Activated T-helper 1 cell treated with anti-CD3 and anti-CD28 coated beads, Interleukin-2, amount 50 U/mL, for 16 hours (primary cell): ENCODE measurements at regions not wholly inside any gene's neighbourhood (a gene's known extent, or its start where the extent isn't known, plus 50 kb on each side); places are given as distances from the start of the nearest gene placed in this dataset.
"Not testable (repeated sequence)": the region's sequence is repeated elsewhere in the genome, so short reads cannot be mapped to it uniquely, and the experiment has no call there.

ENCODE experiments used
- DNase-seq, 2 donors: peaks; one replicate each; pipeline ENCODE4 v3.0.0-alpha.2; 2020; ENCODE audit warnings: low read depth in 1 of 2, low spot score in 1 of 2

GRCh38 chr11:128165572-128165971 is 421.8 kb downstream of the ETS1 start:
- no peak for DNase-seq

GRCh38 chr11:128164080-128164741 is 423.1 kb downstream of the ETS1 start:
- no peak for DNase-seq

GRCh38 chr11:128161994-128162393 is 425.4 kb downstream of the ETS1 start:
- DNase-seq = no peak

GRCh38 chr11:128161436-128161835 is 425.9 kb downstream of the ETS1 start:
- DNase-seq = no peak

- no peak for DNase-seq
These were observed 428.5 kb downstream of the ETS1 start for GRCh38 chr11:128158860-128159259.

- DNase-seq = peak in 1 of 2 donors; percentile 19
These were observed 429.7 kb downstream of the ETS1 start for GRCh38 chr11:128157423-128158298.

GRCh38 chr11:128156486-128156885 is 430.9 kb downstream of the ETS1 start:
- no peak for DNase-seq

GRCh38 chr11:128155590-128155989 is 431.8 kb downstream of the ETS1 start:
- DNase-seq = no peak

GRCh38 chr11:128153697-128154048 is 433.7 kb downstream of the ETS1 start:
- no peak for DNase-seq

GRCh38 chr11:128152796-128153696 is 434.3 kb downstream of the ETS1 start:
- DNase-seq = no peak

GRCh38 chr11:128151780-128152179 is 435.6 kb downstream of the ETS1 start:
- DNase-seq = no peak

GRCh38 chr11:128151338-128151737 is 436.0 kb downstream of the ETS1 start:
- no peak for DNase-seq

GRCh38 chr11:128148208-128148607 is 439.1 kb downstream of the ETS1 start:
- no peak for DNase-seq

- DNase-seq = no peak
These were observed 440.3 kb downstream of the ETS1 start for GRCh38 chr11:128146926-128147605.

GRCh38 chr11:128140293-128140692 is 447.1 kb downstream of the ETS1 start:
- not testable (repeated sequence) for DNase-seq

GRCh38 chr11:128135451-128135850 is 451.9 kb downstream of the ETS1 start:
- DNase-seq = no peak

- no peak for DNase-seq
These were observed 453.9 kb downstream of the ETS1 start for GRCh38 chr11:128133501-128133900.

- DNase-seq = no peak
These were observed 457.3 kb downstream of the ETS1 start for GRCh38 chr11:128130052-128130451.

GRCh38 chr11:128125723-128126122 is 461.6 kb downstream of the ETS1 start:
- no peak for DNase-seq

GRCh38 chr11:128116885-128117284 is 470.5 kb downstream of the ETS1 start:
- no peak for DNase-seq

- DNase-seq = no peak
These were observed 470.9 kb downstream of the ETS1 start for GRCh38 chr11:128116447-128116846.
